ENCODE measurements at regions not wholly inside any gene's neighbourhood (a gene's known extent, or its start where the extent isn't known, plus 50 kb on each side); places are given as distances from the start of the nearest gene placed in this dataset.

- Histone ChIP-seq H3K9ac (ENCODE audit: low read length) (no peak overlapping the region), H4K20me1 (ENCODE audit: insufficient read depth) (no peaks in the 10 kb centered on the region), H3K4me1 (ENCODE audit: control insufficient read depth in 1 of 2, insufficient read depth in 2 of 2, low read length in 2 of 2) (no peaks in the 10 kb centered on the region), H3K4me2 (ENCODE audit: low read length) (no peak overlapping the region), H3K9me2 (ENCODE audit: insufficient read depth) (no peaks in the 10 kb centered on the region), H2AFZ (ENCODE audit: low read depth, low read length, poor library complexity, severe bottlenecking) (no peak overlapping the region), H3K27ac (ENCODE audit: low read depth, low read length) (no peak overlapping the region), H3K27me3 (ENCODE audit: insufficient read depth, low read length) (peaks cover 15% of the 10 kb centered on the region; the same call in 1 of the 2 replicates), H3K9me3 (ENCODE audit: control insufficient read depth in 1 of 2, insufficient read depth in 1 of 2, low read depth in 1 of 2, low read length in 2 of 2) (no peaks in the 10 kb centered on the region), H3K36me3 (ENCODE audit: control insufficient read depth in 1 of 2, insufficient read depth in 2 of 2, low read length in 2 of 2) (no peaks in the 10 kb centered on the region), H3K4me3 (replicated peaks in 1 of 2; ENCODE audit: low read depth in 1 of 2, low read length in 2 of 2) (no peak overlapping the region), H3K79me2 (ENCODE audit: insufficient read depth, low read length) (no peaks in the 10 kb centered on the region)
- no TSS peak for BruUV-seq (replicated peaks)
- ChIA-PET RAD21 (ENCODE audit: low non-redundant PET in 1 of 2, low total read pairs in 2 of 2, uncharacterized antibody in 2 of 2, unreplicated experiment in 2 of 2) (no interaction called here), CTCF (no interaction called here), POLR2A (no interaction called here)
- intact Hi-C loops (cut with micrococcal nuclease): no loop called here
- ATAC-seq (no peak), DNase-seq (ENCODE audit: low read depth, low spot score) (no peak)
- no peak for TF ChIP-seq ZNF274 (IDR thresholded peaks at IDR 0.05; ENCODE audit: low read depth, low read length)
- TF ChIP-seq FOSL1 (IDR thresholded peaks at IDR 0.05; ENCODE audit: low read depth): no peak
- TF ChIP-seq EZH2 (IDR thresholded peaks at IDR 0.05): no peak
- TF ChIP-seq POLR2A (IDR thresholded peaks at IDR 0.05; ENCODE audit: borderline replicate concordance, extremely low read depth, insufficient read depth, insufficient read length): no peak
- TF ChIP-seq MAX (IDR thresholded peaks at IDR 0.05): no peak
- no peak for TF ChIP-seq SRF (IDR thresholded peaks at IDR 0.05; ENCODE audit: low read depth)
- no peak for TF ChIP-seq EGR1 (IDR thresholded peaks at IDR 0.05; ENCODE audit: low read depth)
- no peak for TF ChIP-seq CBX3 (IDR thresholded peaks at IDR 0.05; ENCODE audit: low read depth)
- TF ChIP-seq SP1 (IDR thresholded peaks at IDR 0.05; ENCODE audit: low read depth): no peak
- TF ChIP-seq ZBTB33 (IDR thresholded peaks at IDR 0.05; ENCODE audit: extremely low read depth, insufficient replicate concordance, low read length): no peak
- no peak for TF ChIP-seq RAD21 (IDR thresholded peaks at IDR 0.05; ENCODE audit: low read depth)
- no peak for TF ChIP-seq CEBPB (IDR thresholded peaks at IDR 0.05; ENCODE audit: low read depth)
Measured at GRCh38 chr4:52244848-52245247, 193.7 kb downstream of the SPATA18 start.
